ENCODE measurements at regions not wholly inside any gene's neighbourhood (a gene's known extent, or its start where the extent isn't known, plus 50 kb on each side); places are given as distances from the start of the nearest gene placed in this dataset.

DNA sequence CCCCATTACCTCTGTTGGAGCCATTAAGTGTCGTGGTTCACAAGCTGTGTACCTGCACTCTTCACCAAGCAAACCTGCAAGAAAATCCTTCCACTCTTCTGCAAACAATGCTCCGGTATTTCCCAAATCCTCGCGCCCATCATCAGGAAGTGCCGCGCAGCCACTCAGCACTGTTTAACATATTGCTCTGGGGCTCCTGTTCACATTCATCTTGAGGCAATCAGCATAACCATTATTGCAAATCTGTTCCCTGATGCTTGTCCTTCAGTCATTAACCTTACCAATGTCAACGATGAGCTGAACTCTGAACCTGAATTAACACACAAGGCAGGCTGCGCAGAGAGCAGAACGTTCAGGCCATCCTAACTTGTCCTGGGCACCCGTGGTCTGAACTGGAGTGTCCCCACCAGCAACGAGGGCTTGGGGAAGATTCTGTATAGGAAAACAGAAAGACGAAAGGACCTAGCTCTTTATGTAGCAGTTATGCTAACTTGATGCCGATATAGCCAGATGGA is 751.4 kb upstream of the AUTS2 start (continued):
- TF ChIP-seq CTCF (conservative IDR thresholded peaks at IDR 0.05; ENCODE audit: low read depth in 2 of 2) (no peak), JUNB (IDR thresholded peaks at IDR 0.05; ENCODE audit: unreplicated experiment) (no peak)

DNA sequence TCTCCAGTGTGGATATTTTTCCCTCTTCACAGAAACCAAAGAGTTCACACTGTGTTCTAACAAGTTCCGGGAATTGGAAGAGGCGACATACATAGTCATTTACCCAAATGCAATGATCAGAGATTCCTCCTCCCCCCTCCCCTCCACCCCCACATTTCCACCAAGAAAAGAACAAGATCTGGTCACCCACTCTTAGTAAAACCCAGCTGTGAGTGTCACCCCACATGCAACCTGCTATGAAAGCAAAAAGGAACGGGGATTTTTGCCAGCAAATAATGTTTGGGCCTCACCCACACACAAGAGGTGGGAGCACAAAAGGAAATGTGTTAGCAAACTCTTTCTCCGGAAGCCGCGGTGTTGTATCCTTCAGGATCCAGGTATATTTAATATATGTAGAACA is 745.0 kb upstream of the AUTS2 start:
- Histone ChIP-seq H3K4me3 (no peak overlapping the region), H3K36me3 (ENCODE audit: insufficient read depth) (no peaks in the 10 kb centered on the region), H3K4me2 (no peak overlapping the region), H2AFZ (no peak overlapping the region), H3K27me3 (ENCODE audit: insufficient read depth) (no peaks in the 10 kb centered on the region), H3K79me2 (replicated peaks; ENCODE audit: insufficient read depth) (no peaks in the 10 kb centered on the region), H3K27ac (ENCODE audit: low read depth) (no peak overlapping the region), H3F3A (replicated peaks; ENCODE audit: low read depth) (no peaks in the 10 kb centered on the region), H3K9me2 (ENCODE audit: insufficient read depth) (no peaks in the 10 kb centered on the region), H3K4me1 (ENCODE audit: insufficient read depth) (no peaks in the 10 kb centered on the region), H4K20me1 (replicated peaks; ENCODE audit: insufficient read depth) (no peaks in the 10 kb centered on the region)
- Mint-ChIP-seq H3K27ac (no peak overlapping the region), H3K4me1 (no peaks in the 10 kb centered on the region), H3K4me3 (no peak overlapping the region), H3K9me3 (peaks cover 100% of the 10 kb centered on the region), H3K27me3 (ENCODE audit: insufficient read depth, low read depth, poor library complexity) (peaks cover 2% of the 10 kb centered on the region), H3K36me3 (ENCODE audit: low read depth) (peaks cover 31% of the 10 kb centered on the region; the same call in 2 of the 3 replicates)
- no peak for ATAC-seq
- DNase-seq (ENCODE audit: low spot score), result no peak
- no peak for TF ChIP-seq POLR2AphosphoS5 (IDR thresholded peaks at IDR 0.05; ENCODE audit: low read depth)
- no peak for TF ChIP-seq REST (IDR thresholded peaks at IDR 0.05; ENCODE audit: unreplicated experiment)
- TF ChIP-seq ZNF331 (CRISPR knock-in tag; IDR thresholded peaks at IDR 0.05; ENCODE audit: low read depth), result no peak
- no peak for TF ChIP-seq ETS1 (IDR thresholded peaks at IDR 0.05)
- TF ChIP-seq JUNB (IDR thresholded peaks at IDR 0.05; ENCODE audit: unreplicated experiment), result no peak
- no peak for TF ChIP-seq NANOG (IDR thresholded peaks at IDR 0.05; ENCODE audit: borderline replicate concordance)
- TF ChIP-seq ZNF114 (CRISPR knock-in tag; IDR thresholded peaks at IDR 0.05), result no peak
- no peak for TF ChIP-seq EZH2 (IDR thresholded peaks at IDR 0.05; ENCODE audit: low read depth, unreplicated experiment)
- no peak for TF ChIP-seq ZNF462 (CRISPR knock-in tag; IDR thresholded peaks at IDR 0.05)
- TF ChIP-seq STAT1 (IDR thresholded peaks at IDR 0.05; ENCODE audit: unreplicated experiment), result no peak
